ENCODE measurements at regions not wholly inside any gene's neighbourhood (a gene's known extent, or its start where the extent isn't known, plus 50 kb on each side); places are given as distances from the start of the nearest gene placed in this dataset.

- TF ChIP-seq ZNF462 (CRISPR knock-in tag; IDR thresholded peaks at IDR 0.05) (no peak), POLR2AphosphoS5 (IDR thresholded peaks at IDR 0.05; ENCODE audit: low read depth) (no peak), EZH2 (IDR thresholded peaks at IDR 0.05; ENCODE audit: low read depth, unreplicated experiment) (no peak), NANOG (IDR thresholded peaks at IDR 0.05; ENCODE audit: borderline replicate concordance) (no peak), ZNF331 (CRISPR knock-in tag; IDR thresholded peaks at IDR 0.05; ENCODE audit: low read depth) (no peak), CREB1 (CRISPR knock-in tag; IDR thresholded peaks at IDR 0.05; ENCODE audit: low read depth) (no peak), STAT1 (IDR thresholded peaks at IDR 0.05; ENCODE audit: unreplicated experiment) (no peak), JUNB (IDR thresholded peaks at IDR 0.05; ENCODE audit: unreplicated experiment) (no peak), EZH2phosphoT487 (IDR thresholded peaks at IDR 0.05; ENCODE audit: unreplicated experiment) (no peak)
Observed at GRCh38 chr9:126154182-126154827, 172.3 kb upstream of the MVB12B start (continued).

GRCh38 chr9:126154869-126155268 lies 171.8 kb upstream of the MVB12B start:
- Histone ChIP-seq H3K27me3 (ENCODE audit: insufficient read depth) (no peaks in the 10 kb centered on the region), H3K79me2 (replicated peaks; ENCODE audit: insufficient read depth) (no peaks in the 10 kb centered on the region), H3K36me3 (ENCODE audit: insufficient read depth) (no peaks in the 10 kb centered on the region), H2AFZ (no peak overlapping the region), H3K27ac (ENCODE audit: low read depth) (no peak overlapping the region), H3F3A (replicated peaks; ENCODE audit: low read depth) (no peaks in the 10 kb centered on the region), H3K4me3 (no peak overlapping the region), H3K9me2 (ENCODE audit: insufficient read depth) (peaks cover 9% of the 10 kb centered on the region; the same call in 1 of the 2 replicates), H4K20me1 (replicated peaks; ENCODE audit: insufficient read depth) (no peaks in the 10 kb centered on the region), H3K4me2 (no peak overlapping the region), H3K4me1 (ENCODE audit: insufficient read depth) (peaks cover 8% of the 10 kb centered on the region; the same call in 1 of the 2 replicates)
- H3K36me3 Mint-ChIP-seq (ENCODE audit: low read depth) = no peaks in the 10 kb centered on the region
- H3K9me3 Mint-ChIP-seq = no peaks in the 10 kb centered on the region
- no peak for ATAC-seq
- DNase-seq (ENCODE audit: low spot score) = no peak
- H3K27ac Mint-ChIP-seq = no peak overlapping the region
- peaks cover 19% of the 10 kb centered on the region for H3K4me1 Mint-ChIP-seq
- no peak overlapping the region for H3K4me3 Mint-ChIP-seq
- H3K27me3 Mint-ChIP-seq (ENCODE audit: insufficient read depth, low read depth, poor library complexity) = peaks cover 9% of the 10 kb centered on the region
- no peak for TF ChIP-seq ZNF114 (CRISPR knock-in tag; IDR thresholded peaks at IDR 0.05)
- no peak for TF ChIP-seq STAT1 (IDR thresholded peaks at IDR 0.05; ENCODE audit: unreplicated experiment)
- no peak for TF ChIP-seq POLR2AphosphoS5 (IDR thresholded peaks at IDR 0.05; ENCODE audit: low read depth)
- TF ChIP-seq ZNF462 (CRISPR knock-in tag; IDR thresholded peaks at IDR 0.05) = no peak
- TF ChIP-seq CREB1 (CRISPR knock-in tag; IDR thresholded peaks at IDR 0.05; ENCODE audit: low read depth) = no peak
- TF ChIP-seq EZH2 (IDR thresholded peaks at IDR 0.05; ENCODE audit: low read depth, unreplicated experiment) = no peak

Measured in GM23338 (cell line).